HG03575 (cell line): ENCODE measurements at regions not wholly inside any gene's neighbourhood (a gene's known extent, or its start where the extent isn't known, plus 50 kb on each side); places are given as distances from the start of the nearest gene placed in this dataset.

Experiments
- ATAC-seq: cut with Tn5 transposase; IDR thresholded peaks from one replicate; pipeline ENCODE4 v1.9.1; 2021; ENCODE audit not compliant: unreplicated experiment, insufficient number of reproducible peaks, low FRiP score; ENCODE audit errors: extremely low read depth

DNA sequence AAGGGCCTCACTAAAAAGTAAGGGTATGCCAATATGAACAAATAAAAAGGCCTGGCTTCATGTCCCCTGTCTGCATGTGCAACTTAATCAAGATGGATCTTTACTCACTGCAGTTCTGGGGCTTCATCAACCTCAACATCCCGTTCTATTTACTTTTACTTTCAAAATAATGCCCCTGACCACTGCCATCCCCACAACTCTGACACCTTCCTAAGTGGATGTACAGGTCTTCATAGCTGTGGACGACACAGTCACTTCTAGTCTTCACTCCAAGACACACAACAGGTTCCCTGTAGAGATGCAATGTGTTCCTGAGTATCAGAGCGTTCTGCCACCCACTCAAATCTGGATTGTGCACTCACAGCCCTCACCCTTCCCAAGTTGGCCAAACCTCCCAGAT, 136.1 kb downstream of the ENC1 start:
- ATAC-seq: no peak

DNA sequence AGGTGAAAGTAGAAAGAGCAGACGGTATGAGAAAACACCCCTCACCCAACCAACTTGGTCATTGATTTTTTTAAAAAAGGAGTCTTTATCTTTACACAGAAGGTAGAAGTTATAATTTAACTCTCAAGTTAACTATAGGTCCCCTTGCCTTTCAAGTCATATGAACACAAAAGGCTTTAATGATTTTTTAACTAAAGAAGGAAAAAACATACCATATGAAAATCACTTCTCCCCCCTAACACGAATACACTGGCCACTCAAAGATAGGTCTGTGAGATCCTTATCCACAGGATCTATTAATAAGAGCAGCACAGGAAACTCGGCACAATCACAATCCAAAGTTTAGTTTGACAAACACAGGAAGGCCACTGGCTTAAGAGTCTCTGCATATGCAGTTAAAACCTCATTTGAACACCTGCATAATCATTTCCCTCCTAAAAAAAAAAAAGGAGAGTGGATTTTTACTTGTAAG, 138.0 kb downstream of the ENC1 start:
- no peak for ATAC-seq

DNA sequence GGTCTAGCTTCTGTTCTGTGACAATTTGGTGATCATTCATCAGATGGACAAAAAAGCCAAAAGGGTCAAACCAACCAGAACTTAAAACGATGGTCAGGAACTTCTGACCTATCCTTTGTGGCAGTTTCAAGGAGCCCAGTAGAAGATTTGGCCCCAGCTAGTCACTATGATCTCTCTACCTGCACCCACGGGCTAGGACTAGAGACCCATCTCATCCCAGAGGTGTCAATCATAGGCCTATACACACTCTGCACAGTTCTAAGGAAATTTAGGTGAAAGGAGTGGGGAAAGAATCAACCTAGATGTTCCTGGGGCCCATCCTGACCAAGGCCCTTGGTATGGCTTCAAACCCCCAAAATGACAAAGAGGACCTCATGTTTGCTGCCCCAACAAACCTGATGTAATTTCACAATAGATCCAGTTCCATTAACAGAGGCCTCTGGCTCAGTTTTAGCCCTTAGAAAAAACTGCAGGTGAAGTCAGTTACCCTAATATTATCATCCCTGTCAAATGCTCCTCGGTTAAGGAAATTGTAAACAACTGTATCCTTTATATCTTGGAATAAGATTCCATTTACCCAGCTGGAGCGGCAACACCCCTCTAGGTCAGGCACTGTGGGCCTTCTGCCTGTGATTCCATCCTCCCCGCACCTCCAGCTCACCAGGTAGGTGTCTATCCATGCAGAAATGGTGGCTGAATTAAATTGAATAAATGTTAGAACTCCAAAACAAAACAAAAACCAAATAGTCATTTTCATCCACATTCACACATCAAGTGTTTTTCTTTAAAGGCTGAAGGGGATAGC, 138.7 kb downstream of the ENC1 start:
- ATAC-seq: no peak

DNA sequence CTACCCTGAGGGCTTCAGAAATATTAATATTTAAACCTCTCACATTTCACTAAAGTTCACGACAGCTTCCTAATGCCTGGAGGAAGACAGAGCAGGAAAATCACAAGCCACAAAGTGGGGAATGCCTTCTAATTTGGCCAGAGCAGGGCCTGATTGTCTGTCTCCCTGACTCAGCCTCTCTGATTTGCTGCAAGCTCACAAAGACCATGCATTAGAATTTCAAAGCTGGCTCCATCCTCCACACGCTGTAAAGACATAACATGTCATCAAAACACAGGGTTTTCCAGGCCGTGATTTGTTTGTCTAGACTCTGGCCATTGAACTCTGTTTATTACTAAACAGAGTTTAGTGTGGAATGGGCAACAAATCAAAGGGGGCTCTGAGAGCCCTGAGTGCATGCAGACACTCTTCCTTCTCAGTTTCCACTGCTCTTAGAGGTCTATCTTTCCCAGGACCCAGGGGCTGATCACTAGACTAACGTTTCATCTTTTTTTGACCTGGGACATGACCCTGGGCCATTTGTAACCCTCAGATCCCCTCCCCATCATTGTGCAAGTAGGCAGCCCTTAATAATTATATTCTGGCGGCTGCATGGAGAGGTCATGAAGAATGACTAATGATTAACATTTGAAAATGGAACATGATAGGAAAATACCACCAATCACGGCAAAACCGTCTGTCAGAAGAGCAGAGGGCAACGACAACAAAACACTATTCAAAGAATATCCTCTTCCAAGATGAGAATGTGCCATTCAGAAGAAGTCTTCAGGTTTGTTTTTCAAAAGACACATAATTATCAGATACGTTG, 140.2 kb downstream of the ENC1 start:
- ATAC-seq: no peak

DNA sequence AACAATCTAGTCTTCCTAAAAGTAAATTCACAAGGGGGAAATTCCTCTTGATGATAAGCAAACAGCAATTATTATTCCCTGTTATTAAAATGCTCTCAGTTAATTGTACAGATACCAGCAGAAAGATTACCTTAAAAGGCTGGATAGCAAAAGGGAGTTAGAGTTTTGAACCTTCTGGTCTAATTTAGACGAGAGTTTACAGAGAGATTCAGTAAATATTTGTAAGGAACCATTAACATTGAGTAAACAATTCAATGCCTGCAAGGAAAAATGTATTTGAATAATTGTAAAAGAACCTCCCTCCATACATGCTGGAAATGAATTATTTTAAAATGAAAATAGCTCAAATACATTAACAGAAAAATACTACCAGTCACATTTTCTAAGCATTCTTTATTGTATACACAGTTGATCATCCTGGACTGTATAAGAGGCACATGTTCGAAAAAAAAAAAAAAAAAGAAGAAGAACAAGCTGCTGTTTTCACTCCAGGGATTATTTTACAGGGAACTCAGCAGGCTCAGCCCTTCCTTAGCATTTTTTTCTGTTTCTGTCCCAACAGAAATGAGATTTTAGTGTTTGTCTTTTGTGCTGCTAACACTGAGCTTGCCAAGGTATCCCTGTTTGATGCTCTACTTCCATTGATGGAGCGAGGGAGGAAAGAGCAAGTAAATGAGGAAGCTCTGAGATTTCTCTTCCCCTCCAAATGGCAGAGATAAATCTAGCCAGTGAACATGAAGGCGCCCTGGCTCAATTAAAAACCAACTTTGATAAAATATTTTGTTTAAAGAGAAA, 141.1 kb downstream of the ENC1 start:
- ATAC-seq: no peak

DNA sequence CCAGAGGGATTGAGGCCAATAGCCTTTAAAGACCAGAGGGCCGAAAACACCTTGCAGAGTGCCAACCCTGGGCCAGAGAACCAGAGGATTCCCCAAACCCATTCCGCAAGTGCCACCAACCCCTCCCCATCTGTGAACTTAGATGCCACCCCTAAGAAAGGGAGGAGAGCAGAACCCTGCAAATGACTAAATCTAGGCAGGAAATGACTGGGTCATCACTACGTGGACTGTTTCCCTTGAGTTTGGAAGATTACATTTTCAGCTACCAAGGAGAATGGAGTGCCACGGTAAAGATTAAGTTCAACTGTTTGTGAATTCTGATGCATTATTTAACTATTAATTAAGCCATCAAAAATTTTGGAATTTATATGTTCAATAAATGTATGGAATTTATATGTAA, 142.8 kb downstream of the ENC1 start:
- no peak for ATAC-seq

DNA sequence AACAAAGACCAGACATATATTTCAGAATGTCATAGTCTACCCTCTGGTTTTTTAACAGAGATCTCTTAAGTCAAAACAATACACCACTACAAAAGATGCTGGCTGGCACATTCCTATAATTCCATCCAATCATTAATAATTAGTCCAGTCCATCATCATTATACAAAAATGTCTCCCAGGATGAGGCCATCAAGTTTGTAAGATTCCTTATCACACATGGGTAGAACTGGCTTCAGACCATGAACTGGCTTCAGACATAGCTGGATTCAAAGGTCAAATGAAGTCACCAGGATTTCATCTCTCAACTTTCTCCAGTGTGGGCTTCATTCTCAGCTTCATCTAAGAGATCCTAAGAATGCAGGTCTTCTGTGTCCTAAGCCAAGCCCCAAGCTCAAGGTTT, 147.1 kb downstream of the ENC1 start:
- ATAC-seq: no peak

DNA sequence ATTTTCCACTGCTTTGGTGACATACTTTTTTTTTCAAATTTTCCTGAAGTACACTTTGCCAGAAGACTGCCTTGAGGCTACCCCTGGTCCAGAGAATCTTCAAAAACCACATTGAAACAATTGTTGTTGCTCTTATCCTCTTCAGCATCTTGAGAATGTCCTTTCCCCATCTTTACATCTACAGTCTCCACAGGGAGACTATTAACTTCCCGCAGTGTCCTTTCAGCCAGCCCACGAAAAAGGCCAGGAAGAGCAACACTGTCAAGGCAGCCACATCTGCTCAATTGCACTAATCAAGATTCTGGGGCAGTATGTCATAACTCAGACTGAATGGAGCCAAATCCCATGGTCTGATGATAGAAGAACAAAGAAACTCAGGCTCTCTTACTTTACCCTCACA, 148.3 kb downstream of the ENC1 start:
- ATAC-seq: no peak

DNA sequence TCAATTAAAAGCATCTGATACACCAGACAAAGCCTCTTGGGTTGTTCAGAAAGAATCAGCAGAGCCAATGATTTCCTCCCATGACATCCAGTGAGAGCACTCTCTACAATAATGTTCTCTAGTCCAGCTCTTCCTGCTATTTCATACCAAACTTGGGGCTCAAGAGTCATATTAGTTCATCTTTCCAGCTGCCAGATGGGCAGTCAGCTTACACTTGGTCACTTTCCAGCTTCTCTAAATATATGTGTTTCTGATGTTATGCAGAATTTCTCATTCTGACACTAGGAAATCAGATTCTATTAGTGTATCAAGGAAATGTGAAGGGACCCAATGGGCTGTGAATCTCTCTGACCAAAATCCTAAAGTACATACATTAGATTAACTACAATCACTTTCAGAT, 148.9 kb downstream of the ENC1 start:
- no peak for ATAC-seq

DNA sequence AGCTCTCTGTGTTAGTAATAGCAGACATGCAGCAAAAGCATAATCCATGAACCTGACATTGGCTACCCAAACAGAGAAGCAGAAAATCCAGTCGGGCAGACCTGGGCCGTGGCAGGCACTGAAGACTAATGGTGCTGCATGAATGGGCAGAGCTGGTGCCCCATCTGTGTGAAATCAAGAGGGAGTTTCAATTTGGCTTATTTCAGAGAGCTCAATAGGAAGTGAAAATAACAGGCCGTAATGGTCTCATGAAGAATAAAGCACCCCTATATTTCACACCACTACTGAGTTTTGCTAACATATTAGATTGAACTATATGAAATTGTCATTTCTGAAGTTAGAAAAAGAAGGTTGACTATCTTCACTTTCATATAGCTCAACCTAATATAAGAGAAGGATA, 149.7 kb downstream of the ENC1 start:
- ATAC-seq: peak; percentile 90

DNA sequence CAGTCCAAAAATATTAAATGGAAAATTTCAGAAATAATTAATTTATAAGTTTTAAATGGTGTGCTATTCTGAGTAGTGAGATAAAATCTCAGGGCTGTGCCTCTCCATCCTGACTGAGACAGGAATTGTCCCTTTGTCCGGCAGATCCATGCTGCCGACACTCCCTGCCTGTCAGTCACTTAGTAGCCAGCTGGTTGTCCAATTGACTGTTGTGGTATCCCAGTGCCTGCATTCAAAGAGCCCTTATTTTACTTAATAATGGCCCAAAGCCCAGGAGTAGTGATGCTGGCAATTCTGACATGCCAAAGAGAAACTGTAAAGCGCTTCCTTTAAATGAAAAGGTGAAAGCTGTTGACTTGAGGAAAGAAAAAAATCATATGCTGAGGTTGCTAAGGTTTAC, 157.5 kb downstream of the ENC1 start:
- no peak for ATAC-seq

DNA sequence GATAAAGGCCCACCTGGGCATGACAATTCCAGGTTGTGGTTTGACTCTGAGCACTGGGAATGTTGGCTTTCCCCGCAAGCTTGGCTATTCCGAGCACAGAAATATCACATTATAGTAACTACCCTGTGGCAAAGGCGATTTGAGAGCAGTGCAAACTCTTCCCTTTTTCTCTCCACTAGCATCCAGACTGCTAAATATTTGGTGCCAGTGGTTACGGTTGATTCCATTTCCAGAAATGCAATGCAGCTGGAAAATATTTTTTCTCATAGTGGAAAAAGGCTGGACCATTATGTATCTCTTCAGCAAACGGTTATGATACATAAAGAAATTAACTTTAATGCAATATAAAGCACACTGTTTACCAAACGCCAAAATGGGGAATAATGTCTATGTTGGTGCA, 158.0 kb downstream of the ENC1 start:
- no peak for ATAC-seq

DNA sequence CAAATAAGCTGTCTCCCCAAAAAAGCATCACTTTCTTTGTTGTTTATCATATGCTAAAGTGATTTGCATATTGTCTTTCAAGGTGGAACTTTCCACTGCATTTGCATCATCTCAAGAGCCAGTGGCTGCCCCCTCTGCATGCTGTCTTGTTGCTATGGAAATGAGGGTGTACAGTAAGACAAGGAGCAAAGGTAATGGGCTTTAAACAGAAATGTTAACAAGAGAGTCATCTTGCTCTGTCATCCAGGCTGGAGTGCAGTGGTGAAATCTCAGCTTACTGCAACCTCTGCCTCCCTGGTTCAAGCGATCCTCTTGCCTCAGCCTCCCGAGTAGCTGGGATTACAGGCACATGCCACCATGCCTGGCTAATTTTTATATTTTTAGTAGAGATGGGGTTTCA, 159.2 kb downstream of the ENC1 start:
- peak; percentile 77 for ATAC-seq

DNA sequence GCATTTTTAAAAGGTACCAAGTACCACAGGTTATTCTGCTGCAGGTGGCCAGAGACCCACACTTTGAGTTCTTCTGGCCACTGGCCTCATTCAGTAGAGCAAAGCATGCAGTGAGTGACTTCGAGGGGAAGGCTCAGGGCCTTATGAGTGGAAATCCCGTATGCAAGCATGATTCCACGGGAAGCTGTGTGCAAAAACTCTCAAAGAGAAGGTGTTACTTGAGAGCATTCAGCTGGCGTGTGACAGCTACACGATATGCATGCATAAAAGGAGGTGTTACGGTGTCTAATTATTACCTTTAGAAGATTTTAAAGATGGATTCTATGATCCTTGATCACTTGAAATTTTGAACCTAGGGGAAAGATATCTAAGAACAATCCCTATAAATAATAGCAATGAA, 160.3 kb downstream of the ENC1 start:
- no peak for ATAC-seq

DNA sequence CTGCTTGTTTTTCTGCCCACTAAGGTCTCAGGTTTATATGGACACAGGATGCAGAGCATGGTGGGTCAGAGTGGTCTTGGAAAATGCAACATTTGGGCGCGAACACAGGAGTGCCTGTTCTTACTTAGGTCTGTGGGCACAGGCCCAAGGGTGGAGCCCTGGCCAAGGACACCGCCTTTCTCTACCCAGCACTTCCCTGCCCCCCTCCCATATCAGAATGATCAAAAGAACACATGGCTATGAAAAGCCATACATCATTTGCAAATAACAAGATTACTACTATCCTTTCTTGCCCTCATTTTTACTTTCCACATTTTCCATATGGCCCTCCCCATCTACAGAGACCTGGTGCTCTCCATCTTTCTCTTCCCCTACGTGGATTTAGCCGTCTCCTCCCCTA, 162.2 kb downstream of the ENC1 start:
- ATAC-seq: no peak

DNA sequence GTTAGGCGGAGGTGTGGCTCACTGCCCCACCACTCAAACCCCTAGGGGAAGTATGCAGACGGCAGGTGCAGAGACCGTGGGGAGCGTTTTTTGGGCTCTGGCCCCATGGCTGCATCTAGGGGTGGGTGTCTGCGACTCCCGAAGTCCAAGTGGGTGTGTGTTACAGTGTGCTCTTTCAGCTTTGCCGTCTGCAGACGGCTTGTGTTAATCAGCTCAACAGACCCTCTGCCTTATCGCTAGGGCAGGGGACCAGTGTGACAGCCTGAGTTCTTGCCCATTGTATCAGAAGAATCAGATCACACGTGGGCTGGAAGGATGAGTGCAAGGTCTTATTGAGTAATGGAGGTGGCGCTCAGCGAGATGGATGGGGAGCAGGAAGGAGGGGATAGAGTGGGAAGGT, 162.8 kb downstream of the ENC1 start:
- no peak for ATAC-seq

DNA sequence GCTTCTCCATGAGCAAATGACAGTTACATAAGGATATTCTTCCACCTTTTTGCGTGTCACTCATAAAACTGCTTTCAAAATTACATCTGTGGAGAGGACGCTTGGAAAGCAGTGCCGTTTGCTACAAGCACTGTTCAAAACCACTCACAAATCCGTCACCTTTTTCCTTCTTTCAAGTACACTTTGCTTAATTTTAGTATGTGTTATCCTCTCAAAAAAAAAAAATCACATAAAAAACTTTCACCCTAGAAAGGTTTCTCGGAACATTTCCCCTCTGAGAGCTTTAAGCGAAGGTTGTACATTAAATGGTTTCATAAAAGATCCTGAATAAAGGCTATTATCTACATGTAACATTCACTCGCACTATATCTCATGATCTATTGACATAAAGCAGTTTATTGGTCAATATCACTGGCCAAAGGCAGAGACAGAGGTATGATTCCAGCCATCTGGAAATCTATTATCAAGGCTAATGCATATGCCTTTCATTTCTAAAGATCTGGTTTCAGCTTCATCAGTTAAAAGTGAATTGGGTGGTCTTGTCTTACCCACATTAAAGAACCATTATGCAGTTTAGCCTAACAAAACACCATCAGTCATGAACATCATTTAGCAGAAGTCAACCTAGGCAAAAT, 163.6 kb downstream of the ENC1 start:
- ATAC-seq: no peak

DNA sequence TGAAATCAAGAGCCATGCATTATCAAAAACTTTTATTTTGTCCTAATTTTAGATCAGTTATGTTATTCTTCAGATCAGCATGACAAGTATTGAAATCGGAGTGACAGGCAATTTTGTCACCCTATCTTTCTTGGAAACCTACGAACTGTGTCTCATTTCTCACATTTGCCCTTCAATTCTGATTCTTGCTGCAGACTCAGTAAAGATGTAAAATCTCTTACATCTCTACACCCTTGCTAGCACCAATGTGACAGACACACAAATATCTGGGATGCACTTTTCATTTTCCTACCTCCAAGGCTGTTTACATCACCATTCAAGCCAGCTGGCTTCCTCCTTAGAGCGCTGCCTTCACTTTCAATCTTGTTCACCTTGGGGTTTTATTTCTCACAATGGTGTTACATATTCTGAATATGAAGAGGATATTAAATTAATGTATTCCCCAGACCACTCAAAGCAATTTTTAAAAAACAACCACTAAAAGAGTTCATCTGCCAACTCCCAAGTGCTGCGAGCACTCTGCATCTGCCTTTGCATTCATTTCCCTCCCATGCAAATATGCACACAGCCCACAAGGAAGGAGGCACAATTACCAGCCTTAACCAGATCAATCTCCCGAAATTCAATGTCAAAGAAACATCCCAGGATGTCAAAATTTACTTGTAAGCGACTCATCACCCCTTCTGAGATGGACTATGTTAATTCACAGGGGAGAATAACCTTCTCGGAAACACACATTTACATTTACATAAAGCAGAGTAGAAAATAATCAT, 164.3 kb downstream of the ENC1 start:
- no peak for ATAC-seq
